VCaP (cell line): ENCODE measurements at regions not wholly inside any gene's neighbourhood (a gene's known extent, or its start where the extent isn't known, plus 50 kb on each side); places are given as distances from the start of the nearest gene placed in this dataset.
"Not testable (repeated sequence)": the region's sequence is repeated elsewhere in the genome, so short reads cannot be mapped to it uniquely, and the experiment has no call there.

Experiments
- H3K27ac ChIP-seq: fragments of 450-650 bp; 2 replicates; pipeline ENCODE4 v1.5.1; 2017
- TF ChIP-seq, protein P1 (sequence below): fragments of 450-650 bp; conservative IDR thresholded peaks from 2 replicates; pipeline ENCODE4 v1.5.1; 2017; ENCODE audit warnings: mild to moderate bottlenecking, moderate library complexity

DNA sequence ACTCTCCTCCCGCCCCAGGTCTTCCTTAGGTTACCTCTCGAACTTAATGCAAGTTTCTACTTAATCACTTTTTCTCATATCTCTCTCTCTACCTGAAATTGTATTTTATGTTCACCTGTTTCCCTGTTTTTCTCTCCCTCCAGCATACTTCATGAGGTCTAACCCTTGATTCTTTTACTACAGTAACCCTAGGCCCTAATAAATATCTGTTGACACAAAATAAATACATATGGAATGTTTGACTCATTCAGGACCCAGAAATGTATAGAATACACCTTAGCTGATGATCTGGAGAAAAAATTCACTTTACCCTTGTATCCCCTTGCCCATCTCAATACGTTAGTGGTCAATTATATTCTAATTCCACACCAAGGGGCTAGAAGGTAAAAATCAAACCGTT is 250.9 kb upstream of the PTGER4 start:
- no peak overlapping the region for H3K27ac ChIP-seq
- TF ChIP-seq, protein P1, sequence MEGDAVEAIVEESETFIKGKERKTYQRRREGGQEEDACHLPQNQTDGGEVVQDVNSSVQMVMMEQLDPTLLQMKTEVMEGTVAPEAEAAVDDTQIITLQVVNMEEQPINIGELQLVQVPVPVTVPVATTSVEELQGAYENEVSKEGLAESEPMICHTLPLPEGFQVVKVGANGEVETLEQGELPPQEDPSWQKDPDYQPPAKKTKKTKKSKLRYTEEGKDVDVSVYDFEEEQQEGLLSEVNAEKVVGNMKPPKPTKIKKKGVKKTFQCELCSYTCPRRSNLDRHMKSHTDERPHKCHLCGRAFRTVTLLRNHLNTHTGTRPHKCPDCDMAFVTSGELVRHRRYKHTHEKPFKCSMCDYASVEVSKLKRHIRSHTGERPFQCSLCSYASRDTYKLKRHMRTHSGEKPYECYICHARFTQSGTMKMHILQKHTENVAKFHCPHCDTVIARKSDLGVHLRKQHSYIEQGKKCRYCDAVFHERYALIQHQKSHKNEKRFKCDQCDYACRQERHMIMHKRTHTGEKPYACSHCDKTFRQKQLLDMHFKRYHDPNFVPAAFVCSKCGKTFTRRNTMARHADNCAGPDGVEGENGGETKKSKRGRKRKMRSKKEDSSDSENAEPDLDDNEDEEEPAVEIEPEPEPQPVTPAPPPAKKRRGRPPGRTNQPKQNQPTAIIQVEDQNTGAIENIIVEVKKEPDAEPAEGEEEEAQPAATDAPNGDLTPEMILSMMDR, result no peak

DNA sequence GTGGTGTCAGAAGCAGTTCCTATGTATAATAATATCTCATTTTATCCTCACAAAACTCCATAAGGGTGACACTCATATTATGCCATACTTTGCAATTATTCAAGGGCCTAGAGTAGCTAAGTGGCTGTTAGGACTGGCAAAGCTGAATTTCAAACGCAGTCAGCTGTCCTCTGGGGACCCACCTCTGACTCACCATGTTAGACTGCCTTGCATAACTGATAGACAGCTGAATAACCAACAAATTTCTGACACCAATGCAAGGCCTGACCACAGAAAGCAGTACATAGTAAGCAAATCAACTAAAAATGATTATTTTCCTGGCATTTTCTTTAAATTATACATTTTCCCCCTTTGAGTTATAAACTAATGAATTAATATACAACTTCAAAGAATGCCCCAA is 251.6 kb upstream of the PTGER4 start:
- H3K27ac ChIP-seq, result no peak overlapping the region
- TF ChIP-seq, protein P1, result no peak

DNA sequence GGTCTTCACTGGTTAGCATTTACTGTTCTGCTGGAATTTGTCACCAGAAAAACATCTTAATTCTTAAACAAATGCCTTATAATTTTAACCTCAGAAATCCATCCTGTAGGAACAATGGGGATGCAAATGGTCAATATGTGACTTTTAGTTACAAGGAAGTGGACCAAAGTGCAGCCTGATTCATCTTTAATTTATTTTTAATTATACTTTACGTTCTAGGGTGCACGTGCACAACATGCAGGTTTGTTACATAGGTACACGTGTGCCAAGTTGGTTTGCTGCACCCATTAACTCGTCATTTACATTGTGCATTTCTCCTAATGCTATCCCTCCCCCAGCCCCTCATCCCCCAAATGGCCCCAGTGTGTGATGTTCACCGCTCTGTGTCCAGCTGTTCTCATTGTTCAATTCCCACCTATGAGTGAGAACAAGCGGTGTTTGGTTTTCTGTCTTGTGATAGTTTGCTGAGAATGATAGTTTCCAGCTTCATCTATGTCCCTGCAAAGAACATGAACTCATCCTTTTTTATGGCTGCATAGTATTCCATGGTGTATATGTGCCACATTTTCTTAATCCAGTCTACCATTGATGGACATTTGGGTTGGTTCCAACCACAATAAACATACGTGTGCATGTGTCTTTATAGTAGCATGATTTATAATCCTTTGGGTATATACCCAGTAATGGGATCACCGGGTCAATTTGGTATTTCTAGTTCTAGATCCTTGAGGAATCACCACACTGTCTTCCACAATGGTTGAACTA is 262.5 kb upstream of the PTGER4 start:
- H3K27ac ChIP-seq, result not testable (repeated sequence)

DNA sequence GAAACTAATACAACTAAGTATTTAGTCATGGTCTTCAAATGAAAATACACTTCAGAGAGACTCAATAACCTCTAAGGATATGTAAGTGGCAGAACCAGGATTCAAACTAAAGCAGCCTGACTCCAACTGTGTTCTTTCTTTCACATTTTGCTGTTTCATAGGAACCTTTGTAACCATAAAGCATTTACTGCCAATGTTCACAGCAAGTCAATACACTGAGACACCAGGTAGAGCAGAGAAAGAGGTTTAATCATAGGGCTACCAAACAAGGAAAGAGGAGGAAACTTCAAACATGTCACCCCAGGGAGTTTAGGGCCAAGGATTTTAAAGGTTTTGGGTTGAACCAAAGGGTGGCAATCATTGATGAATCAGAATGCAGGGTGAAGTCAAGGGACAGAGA is 263.1 kb upstream of the PTGER4 start:
- TF ChIP-seq, protein P1, result no peak
- no peak overlapping the region for H3K27ac ChIP-seq

DNA sequence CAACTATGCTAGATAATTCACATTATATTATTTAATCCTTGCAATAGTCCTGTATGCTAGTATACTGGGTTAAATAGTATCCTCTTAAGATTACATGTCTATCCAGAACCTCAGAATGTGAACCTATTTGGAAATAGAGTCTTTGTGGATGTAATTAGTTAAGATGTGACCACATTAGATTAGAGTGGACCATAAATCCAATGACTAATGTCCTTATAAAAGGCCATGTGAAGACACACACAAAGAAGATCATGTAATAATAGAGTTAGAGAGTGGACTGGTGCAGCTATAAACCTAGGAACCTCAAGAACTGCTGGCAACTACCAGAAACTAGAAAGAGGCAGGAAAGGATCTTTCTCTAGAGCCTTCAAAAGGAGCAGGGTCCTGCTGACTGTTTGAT is 263.6 kb upstream of the PTGER4 start:
- TF ChIP-seq, protein P1, result no peak

DNA sequence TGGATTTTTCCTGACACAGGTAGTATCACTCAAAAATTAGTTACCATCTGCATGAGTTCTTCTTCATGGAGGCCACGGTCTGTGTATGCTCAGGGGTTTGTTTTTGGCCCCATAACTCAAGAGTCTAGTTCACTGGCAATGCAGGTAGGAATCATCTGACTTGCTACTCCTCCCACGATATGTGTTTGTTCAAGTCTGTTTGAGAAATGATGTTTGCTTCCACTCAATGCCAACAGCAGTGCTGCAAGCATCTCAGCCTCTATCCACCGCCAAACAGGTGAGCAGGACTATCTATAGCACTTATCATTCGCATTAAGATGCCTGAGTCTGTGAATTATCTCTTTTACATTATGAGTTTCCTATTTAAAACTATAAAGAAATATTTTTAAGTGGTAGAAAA is 264.8 kb upstream of the PTGER4 start:
- TF ChIP-seq, protein P1, result no peak
- no peak overlapping the region; the same call in 1 of the 2 replicates for H3K27ac ChIP-seq

More for the DNA sequence above, 263.6 kb upstream of the PTGER4 start:
- H3K27ac ChIP-seq, result no peak overlapping the region

DNA sequence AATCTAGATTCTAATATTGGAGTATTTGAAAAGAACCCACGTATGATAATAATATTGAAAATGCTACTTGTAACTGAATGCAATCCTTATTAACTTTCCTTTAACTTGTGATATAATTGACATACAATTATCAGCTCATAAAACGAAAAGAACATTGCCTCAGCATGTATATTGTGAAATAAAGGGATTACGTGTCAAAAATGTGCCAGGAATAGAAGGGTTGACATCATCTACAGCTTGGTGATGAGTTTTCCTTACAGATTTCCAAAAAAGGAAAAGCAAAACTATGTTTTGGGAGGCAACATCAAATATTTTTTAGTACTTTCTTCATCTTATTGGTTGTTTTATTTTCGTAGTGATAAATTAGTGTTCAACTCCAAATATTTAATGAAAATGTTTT is 266.0 kb upstream of the PTGER4 start:
- no peak overlapping the region for H3K27ac ChIP-seq

DNA sequence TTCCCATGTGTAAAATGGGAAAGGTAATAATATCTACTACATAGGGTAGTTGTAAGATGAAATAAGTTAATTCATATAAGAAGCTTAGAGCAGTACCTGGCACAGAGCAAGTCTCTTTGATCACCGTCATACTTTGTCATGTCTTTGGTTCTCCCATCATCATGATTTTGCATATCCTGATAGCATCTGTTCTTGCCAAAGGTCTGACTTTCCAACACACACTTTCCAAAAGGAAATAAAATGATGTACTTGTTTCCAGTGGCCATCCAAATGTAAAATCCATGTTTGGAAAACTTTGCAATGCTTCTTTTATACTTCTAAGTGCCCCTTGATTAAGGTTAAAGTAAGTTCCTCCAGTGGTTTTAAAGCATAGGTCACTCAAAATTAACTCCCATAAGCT is 266.9 kb upstream of the PTGER4 start:
- no peak overlapping the region for H3K27ac ChIP-seq
- TF ChIP-seq, protein P1, result no peak

More for the DNA sequence above, 266.0 kb upstream of the PTGER4 start:
- TF ChIP-seq, protein P1, result no peak
